ENCODE measurements at regions not wholly inside any gene's neighbourhood (a gene's known extent, or its start where the extent isn't known, plus 50 kb on each side); places are given as distances from the start of the nearest gene placed in this dataset.

GRCh38 chr3:162218479-162218878 lies 721.9 kb downstream of the OTOL1 start:
- TF ChIP-seq CTCF (conservative IDR thresholded peaks at IDR 0.05 in 1 of 2, IDR thresholded peaks at IDR 0.05 in 1 of 2; ENCODE audit: low read depth in 1 of 2, low read length in 2 of 2) (no peak), EZH2 (IDR thresholded peaks at IDR 0.05; ENCODE audit: low read length, missing control alignments) (no peak)
